ENCODE measurements at regions not wholly inside any gene's neighbourhood (a gene's known extent, or its start where the extent isn't known, plus 50 kb on each side); places are given as distances from the start of the nearest gene placed in this dataset.

DNA sequence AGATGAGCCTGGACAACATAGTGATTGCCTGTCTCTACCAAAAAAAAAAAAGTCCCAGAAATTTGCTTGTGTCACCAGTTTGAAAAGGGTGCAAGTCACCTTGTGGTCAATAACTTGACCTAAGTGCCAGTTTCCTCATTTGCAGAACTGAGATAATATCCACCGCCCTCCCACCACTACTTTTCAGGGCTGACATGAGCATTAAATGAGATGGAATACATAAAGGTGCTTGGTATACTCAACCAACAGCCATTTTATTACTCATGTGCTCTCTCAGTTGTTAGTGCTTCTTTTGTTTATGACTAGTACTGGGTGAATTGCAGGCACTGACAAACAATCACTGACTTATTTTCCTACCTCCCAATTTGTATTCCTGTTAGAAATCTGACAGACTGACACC, 340.5 kb upstream of the SATB1 start:
- no peak overlapping the region for H3K4me3 Mint-ChIP-seq (ENCODE audit: unreplicated experiment)
- no peaks in the 10 kb centered on the region for H3K27me3 Mint-ChIP-seq (ENCODE audit: insufficient read depth, unreplicated experiment)
- no peak overlapping the region for H3K27ac Mint-ChIP-seq (ENCODE audit: low read depth, unreplicated experiment)
- DNase-seq (ENCODE audit: unreplicated experiment) = no peak
- ChIA-PET POLR2A (no interaction called here), CTCF (no interaction called here)
- no peaks in the 10 kb centered on the region for H3K4me1 Mint-ChIP-seq (ENCODE audit: insufficient read depth, unreplicated experiment)
- intact Hi-C loops (cut with micrococcal nuclease) = no loop called here
- TF ChIP-seq, protein P1, sequence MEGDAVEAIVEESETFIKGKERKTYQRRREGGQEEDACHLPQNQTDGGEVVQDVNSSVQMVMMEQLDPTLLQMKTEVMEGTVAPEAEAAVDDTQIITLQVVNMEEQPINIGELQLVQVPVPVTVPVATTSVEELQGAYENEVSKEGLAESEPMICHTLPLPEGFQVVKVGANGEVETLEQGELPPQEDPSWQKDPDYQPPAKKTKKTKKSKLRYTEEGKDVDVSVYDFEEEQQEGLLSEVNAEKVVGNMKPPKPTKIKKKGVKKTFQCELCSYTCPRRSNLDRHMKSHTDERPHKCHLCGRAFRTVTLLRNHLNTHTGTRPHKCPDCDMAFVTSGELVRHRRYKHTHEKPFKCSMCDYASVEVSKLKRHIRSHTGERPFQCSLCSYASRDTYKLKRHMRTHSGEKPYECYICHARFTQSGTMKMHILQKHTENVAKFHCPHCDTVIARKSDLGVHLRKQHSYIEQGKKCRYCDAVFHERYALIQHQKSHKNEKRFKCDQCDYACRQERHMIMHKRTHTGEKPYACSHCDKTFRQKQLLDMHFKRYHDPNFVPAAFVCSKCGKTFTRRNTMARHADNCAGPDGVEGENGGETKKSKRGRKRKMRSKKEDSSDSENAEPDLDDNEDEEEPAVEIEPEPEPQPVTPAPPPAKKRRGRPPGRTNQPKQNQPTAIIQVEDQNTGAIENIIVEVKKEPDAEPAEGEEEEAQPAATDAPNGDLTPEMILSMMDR (IDR thresholded peaks at IDR 0.05; ENCODE audit: unreplicated experiment) = no peak
- no peaks in the 10 kb centered on the region for H3K36me3 Mint-ChIP-seq (ENCODE audit: insufficient read depth, unreplicated experiment)
- no TSS peak for BruUV-seq (replicated peaks)
- no peaks in the 10 kb centered on the region for H3K9me3 Mint-ChIP-seq (ENCODE audit: unreplicated experiment)

DNA sequence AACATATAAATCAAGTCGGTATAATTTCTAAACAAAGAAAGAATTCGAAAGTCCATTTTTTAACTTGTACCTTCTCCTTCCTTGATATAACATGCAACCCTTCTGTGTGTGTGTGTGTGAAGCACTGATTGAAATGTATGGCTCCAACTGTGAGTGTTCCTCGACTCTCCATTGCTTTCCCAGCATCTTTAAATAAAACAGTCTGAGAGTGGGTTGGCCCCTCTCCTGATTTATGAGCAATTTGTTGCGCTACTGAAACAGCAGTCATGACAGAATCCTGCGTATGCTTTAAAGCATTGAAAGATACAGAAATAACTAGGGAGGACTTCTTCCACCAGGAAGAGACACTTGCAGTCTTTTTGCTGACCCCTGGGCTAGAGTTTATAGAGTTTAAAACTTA, 340.0 kb upstream of the SATB1 start:
- no peak overlapping the region for H3K27ac Mint-ChIP-seq (ENCODE audit: low read depth, unreplicated experiment)
- ChIA-PET POLR2A (no interaction called here), CTCF (no interaction called here)
- H3K4me3 Mint-ChIP-seq (ENCODE audit: unreplicated experiment) = no peak overlapping the region
- TF ChIP-seq, protein P1 (IDR thresholded peaks at IDR 0.05; ENCODE audit: unreplicated experiment) = no peak
- H3K36me3 Mint-ChIP-seq (ENCODE audit: insufficient read depth, unreplicated experiment) = no peaks in the 10 kb centered on the region
- intact Hi-C loops (cut with micrococcal nuclease) = no loop called here
- BruUV-seq (replicated peaks) = no TSS peak
- no peaks in the 10 kb centered on the region for H3K4me1 Mint-ChIP-seq (ENCODE audit: insufficient read depth, unreplicated experiment)
- no peaks in the 10 kb centered on the region for H3K9me3 Mint-ChIP-seq (ENCODE audit: unreplicated experiment)
- no peak for DNase-seq (ENCODE audit: unreplicated experiment)
- H3K27me3 Mint-ChIP-seq (ENCODE audit: insufficient read depth, unreplicated experiment) = no peaks in the 10 kb centered on the region

DNA sequence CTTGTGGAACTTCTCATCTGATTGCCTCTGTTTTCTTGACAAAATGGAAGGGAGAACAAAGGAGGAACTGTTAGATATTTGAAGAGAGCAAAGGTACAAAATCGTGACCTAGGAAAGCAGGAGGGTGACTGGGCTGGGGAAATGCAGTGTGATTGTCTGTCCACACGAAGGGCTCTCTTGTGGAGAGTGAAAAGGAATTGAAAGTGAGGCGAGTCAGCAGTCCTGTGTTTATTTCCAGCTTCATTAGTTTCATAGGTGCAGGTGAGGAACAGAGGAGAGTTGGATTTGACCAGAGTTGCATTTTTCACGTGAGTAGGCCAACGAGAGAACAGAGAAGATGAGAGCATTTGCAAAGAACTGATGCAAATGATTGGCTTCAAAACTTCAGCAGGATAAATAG, 336.4 kb upstream of the SATB1 start:
- ChIA-PET POLR2A (no interaction called here), CTCF (interaction anchor here (1.1 to 4.2 kb wide), 2 partner anchors 202 to 224 kb away, joined by 4 to 41 read pairs; no protein-coding TSS in a partner anchor)
- no TSS peak for BruUV-seq (replicated peaks)
- no peak for DNase-seq (ENCODE audit: unreplicated experiment)
- TF ChIP-seq, protein P1 (IDR thresholded peaks at IDR 0.05; ENCODE audit: unreplicated experiment) = no peak
- Mint-ChIP-seq H3K4me3 (ENCODE audit: unreplicated experiment) (no peak overlapping the region), H3K4me1 (ENCODE audit: insufficient read depth, unreplicated experiment) (no peaks in the 10 kb centered on the region), H3K27me3 (ENCODE audit: insufficient read depth, unreplicated experiment) (peaks cover 12% of the 10 kb centered on the region), H3K27ac (ENCODE audit: low read depth, unreplicated experiment) (no peak overlapping the region), H3K36me3 (ENCODE audit: insufficient read depth, unreplicated experiment) (no peaks in the 10 kb centered on the region), H3K9me3 (ENCODE audit: unreplicated experiment) (no peaks in the 10 kb centered on the region)
- intact Hi-C loops (cut with micrococcal nuclease) = no loop called here

DNA sequence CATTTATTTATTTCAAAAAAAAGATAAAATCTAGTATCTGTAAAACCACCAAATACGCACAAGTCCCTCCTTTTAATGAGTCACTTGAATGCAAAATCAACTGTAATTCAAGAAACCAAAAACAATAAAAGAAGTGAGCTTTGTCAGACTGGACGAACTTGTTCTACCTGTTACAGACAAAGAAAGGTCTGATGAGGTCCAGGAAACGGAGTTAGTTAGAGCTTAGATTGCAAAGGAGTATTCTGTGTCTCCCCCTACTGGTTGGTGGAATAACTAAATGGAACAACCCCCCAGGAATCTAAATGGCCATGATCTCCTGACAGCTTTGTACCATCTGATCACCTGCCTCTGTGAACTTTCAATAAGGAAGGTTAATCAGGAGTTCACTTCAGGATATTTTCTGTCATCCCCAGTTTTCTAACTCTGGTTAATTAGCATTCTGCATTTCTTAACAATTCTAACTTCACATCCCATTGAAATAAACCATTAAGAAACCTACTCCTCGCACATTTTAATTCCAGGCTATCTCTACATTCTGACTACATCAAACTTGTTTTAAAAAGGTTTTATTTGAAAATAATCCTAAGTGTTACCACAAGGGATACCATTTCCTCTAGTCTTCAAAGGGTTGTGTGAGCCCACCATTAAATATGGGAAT, 333.0 kb upstream of the SATB1 start:
- intact Hi-C loops (cut with micrococcal nuclease) = loop anchor here (1.0 kb wide), 1 partner anchor 199 kb away; no protein-coding TSS in a partner anchor
- BruUV-seq (replicated peaks) = no TSS peak
- Mint-ChIP-seq H3K4me3 (ENCODE audit: unreplicated experiment) (no peak overlapping the region), H3K4me1 (ENCODE audit: insufficient read depth, unreplicated experiment) (no peaks in the 10 kb centered on the region), H3K27ac (ENCODE audit: low read depth, unreplicated experiment) (no peak overlapping the region), H3K9me3 (ENCODE audit: unreplicated experiment) (no peaks in the 10 kb centered on the region), H3K36me3 (ENCODE audit: insufficient read depth, unreplicated experiment) (no peaks in the 10 kb centered on the region), H3K27me3 (ENCODE audit: insufficient read depth, unreplicated experiment) (peaks cover 28% of the 10 kb centered on the region)
- TF ChIP-seq, protein P1 (IDR thresholded peaks at IDR 0.05; ENCODE audit: unreplicated experiment) = peak; percentile 54
- CTCF ChIA-PET = interaction anchor here (0.6 to 4.2 kb wide), 13 partner anchors 9 to 226 kb away, joined by 3 to 41 read pairs (median 4); no protein-coding TSS in a partner anchor
- DNase-seq (ENCODE audit: unreplicated experiment) = peak; percentile 80
- POLR2A ChIA-PET = interaction anchor here (1.0 kb wide), 1 partner anchor 199 kb away, joined by 3 read pairs; no protein-coding TSS in a partner anchor
